ENCODE measurements at regions not wholly inside any gene's neighbourhood (a gene's known extent, or its start where the extent isn't known, plus 50 kb on each side); places are given as distances from the start of the nearest gene placed in this dataset.

DNA sequence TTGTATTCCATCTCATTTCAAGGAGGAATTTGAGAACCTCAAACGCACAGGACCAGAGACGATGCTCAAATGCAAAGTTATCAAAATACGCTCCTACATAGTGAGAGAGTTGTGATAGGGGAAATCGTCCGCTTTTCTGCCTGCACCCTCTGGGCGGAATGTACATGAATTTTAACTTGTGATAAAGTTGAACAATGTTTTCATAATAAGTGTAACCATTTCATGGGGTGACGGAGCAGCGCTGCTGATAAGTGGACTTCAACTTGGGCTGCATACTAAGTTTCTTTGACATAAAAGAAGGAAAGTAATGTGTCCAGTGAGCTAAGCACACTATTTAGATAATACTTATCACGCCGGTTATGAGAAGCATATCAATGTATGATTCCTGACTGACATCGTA is 497.5 kb upstream of the MGMT start:
- Mint-ChIP-seq H3K4me3 (no peak overlapping the region), H3K9me3 (peaks cover 11% of the 10 kb centered on the region), H3K27me3 (ENCODE audit: low read depth, poor library complexity) (peaks cover 7% of the 10 kb centered on the region), H3K4me1 (no peaks in the 10 kb centered on the region), H3K36me3 (ENCODE audit: low read depth) (no peaks in the 10 kb centered on the region), H3K27ac (no peak overlapping the region)
- DNase-seq, result no peak
- TF ChIP-seq, protein P1, sequence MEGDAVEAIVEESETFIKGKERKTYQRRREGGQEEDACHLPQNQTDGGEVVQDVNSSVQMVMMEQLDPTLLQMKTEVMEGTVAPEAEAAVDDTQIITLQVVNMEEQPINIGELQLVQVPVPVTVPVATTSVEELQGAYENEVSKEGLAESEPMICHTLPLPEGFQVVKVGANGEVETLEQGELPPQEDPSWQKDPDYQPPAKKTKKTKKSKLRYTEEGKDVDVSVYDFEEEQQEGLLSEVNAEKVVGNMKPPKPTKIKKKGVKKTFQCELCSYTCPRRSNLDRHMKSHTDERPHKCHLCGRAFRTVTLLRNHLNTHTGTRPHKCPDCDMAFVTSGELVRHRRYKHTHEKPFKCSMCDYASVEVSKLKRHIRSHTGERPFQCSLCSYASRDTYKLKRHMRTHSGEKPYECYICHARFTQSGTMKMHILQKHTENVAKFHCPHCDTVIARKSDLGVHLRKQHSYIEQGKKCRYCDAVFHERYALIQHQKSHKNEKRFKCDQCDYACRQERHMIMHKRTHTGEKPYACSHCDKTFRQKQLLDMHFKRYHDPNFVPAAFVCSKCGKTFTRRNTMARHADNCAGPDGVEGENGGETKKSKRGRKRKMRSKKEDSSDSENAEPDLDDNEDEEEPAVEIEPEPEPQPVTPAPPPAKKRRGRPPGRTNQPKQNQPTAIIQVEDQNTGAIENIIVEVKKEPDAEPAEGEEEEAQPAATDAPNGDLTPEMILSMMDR (IDR thresholded peaks at IDR 0.05), result no peak

DNA sequence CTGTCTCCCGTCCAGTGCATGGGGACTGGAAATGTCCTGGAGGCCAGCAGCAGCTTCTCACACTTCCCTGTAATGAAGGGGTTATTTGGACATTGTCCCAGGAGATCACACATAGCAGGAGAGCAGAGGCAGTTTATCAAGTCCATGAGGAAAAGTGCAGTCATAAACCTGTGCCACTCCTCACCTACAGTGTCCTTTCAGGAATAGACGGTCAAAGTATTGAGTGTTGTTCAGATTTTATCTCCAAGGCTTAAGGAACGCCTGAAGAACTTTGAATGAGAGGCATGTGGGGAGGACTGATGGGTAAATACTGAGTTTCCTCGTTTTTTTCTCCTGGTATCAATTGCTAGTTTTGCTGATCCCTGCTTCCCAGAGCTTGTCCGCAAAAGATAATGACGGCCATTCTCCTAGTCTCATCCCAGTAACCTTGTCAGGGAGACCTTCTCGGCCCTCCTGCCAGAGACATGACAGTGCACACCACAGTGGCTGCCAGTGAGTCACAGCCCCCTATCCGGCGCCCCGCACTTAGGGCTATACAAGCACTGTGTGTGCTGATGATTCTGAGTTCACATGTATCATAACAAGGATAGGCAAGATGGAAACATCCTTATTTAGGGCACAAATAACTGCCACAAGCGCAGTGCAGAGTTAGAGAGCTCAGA is 495.5 kb upstream of the MGMT start:
- no peak overlapping the region for H3K27ac Mint-ChIP-seq
- H3K9me3 Mint-ChIP-seq, result no peaks in the 10 kb centered on the region
- H3K36me3 Mint-ChIP-seq (ENCODE audit: low read depth), result no peaks in the 10 kb centered on the region
- no peak for DNase-seq
- TF ChIP-seq, protein P1 (IDR thresholded peaks at IDR 0.05), result no peak
- no peaks in the 10 kb centered on the region for H3K4me1 Mint-ChIP-seq
- no peak overlapping the region for H3K4me3 Mint-ChIP-seq
- peaks cover 7% of the 10 kb centered on the region for H3K27me3 Mint-ChIP-seq (ENCODE audit: low read depth, poor library complexity)

DNA sequence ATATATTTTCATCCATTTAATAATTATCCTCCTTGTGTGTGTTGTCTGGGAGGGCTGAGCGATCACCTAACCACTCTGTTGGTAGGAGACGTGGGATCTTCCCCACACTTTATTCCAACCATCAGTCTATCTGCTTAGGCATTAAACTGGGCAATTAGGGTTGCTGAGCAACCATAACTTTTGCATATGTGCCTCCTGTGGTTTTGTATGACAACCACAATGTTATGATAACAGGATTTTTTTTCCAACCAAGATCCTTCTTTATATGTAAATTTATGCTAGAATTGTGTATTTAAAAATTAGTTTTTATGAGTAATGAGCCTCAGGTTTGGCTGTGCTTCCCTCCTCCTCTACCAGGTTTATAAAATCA is 495.0 kb upstream of the MGMT start:
- no peak for DNase-seq
- Mint-ChIP-seq H3K27me3 (ENCODE audit: low read depth, poor library complexity) (peaks cover 7% of the 10 kb centered on the region), H3K9me3 (no peaks in the 10 kb centered on the region), H3K4me1 (no peaks in the 10 kb centered on the region), H3K4me3 (no peak overlapping the region), H3K27ac (no peak overlapping the region), H3K36me3 (ENCODE audit: low read depth) (no peaks in the 10 kb centered on the region)
- TF ChIP-seq, protein P1 (IDR thresholded peaks at IDR 0.05), result no peak

DNA sequence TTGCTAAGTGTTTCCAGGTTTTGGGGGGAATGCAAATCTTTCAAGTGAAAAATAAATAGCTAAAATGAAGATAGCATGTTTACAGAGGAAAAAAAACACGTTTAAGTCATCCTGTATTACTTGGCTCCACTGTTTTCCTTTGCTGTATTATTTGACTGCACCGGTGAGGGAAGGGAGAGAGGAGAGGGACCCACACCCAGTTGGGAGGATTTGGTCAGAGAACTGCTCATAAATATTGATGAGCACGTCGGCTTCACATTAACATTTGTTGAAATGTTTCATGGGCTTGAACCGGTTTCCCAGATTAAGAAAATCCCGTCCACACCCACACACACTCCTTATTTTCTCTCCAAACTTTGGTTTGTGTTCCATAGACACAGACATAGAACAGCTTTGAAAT is 493.8 kb upstream of the MGMT start:
- no peak for DNase-seq
- no peaks in the 10 kb centered on the region for H3K9me3 Mint-ChIP-seq
- H3K36me3 Mint-ChIP-seq (ENCODE audit: low read depth), result no peaks in the 10 kb centered on the region
- peaks cover 7% of the 10 kb centered on the region for H3K27me3 Mint-ChIP-seq (ENCODE audit: low read depth, poor library complexity)
- TF ChIP-seq, protein P1 (IDR thresholded peaks at IDR 0.05), result no peak
- no peak overlapping the region for H3K27ac Mint-ChIP-seq
- H3K4me1 Mint-ChIP-seq, result no peaks in the 10 kb centered on the region
- H3K4me3 Mint-ChIP-seq, result no peak overlapping the region

DNA sequence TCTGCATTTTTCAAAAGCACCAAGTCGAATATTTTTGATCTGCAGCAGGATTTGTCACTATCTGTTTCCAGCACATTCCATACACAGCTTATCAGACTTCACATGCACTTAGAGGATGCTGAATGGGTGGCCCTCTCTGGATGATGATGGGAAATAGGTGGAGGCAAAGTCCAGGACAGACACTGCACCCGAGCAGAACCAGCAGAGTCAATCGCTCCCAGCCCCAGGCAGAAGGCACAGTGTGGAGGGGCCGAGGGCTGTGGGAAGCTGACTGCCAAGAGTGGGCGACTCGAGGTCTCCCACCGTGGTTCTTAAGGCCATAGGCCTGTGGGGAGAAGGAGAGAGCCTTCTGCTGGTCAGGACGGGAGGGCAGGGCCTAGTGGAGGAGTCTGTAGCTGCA is 490.2 kb upstream of the MGMT start:
- DNase-seq, result no peak
- Mint-ChIP-seq H3K4me3 (no peak overlapping the region), H3K27me3 (ENCODE audit: low read depth, poor library complexity) (no peaks in the 10 kb centered on the region), H3K9me3 (no peaks in the 10 kb centered on the region), H3K36me3 (ENCODE audit: low read depth) (no peaks in the 10 kb centered on the region), H3K27ac (no peak overlapping the region), H3K4me1 (no peaks in the 10 kb centered on the region)
- TF ChIP-seq, protein P1 (IDR thresholded peaks at IDR 0.05), result no peak

DNA sequence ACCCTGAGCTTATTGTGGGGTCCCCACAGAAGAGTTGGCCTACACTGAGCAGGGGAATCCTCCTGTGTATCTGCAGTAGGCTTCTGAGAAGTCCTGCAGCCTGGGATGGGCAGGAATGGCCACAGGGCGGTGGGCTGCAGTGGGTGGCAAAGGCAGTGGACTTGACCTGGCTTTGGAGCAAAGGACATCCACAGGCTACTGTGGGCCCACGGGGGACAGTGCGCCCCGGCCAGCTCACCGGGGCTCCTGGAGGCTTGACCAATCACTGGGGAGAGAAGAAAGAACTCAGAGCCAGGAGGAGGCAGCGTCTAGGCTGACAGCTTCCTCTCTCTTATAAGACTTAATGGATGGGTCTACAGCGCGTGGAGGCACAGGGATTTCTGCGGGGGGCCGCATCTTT is 488.8 kb upstream of the MGMT start:
- TF ChIP-seq, protein P1 (IDR thresholded peaks at IDR 0.05), result no peak
- Mint-ChIP-seq H3K27me3 (ENCODE audit: low read depth, poor library complexity) (no peaks in the 10 kb centered on the region), H3K4me1 (no peaks in the 10 kb centered on the region), H3K27ac (no peak overlapping the region), H3K9me3 (no peaks in the 10 kb centered on the region), H3K36me3 (ENCODE audit: low read depth) (no peaks in the 10 kb centered on the region), H3K4me3 (no peak overlapping the region)
- DNase-seq, result no peak
